Neural crest cell (in vitro differentiated cells): ENCODE measurements at regions not wholly inside any gene's neighbourhood (a gene's known extent, or its start where the extent isn't known, plus 50 kb on each side); places are given as distances from the start of the nearest gene placed in this dataset.

Experiments
- DNase-seq: peaks from one replicate; pipeline ENCODE4 v3.0.0; 2021; ENCODE audit warnings: low read depth, mixed read lengths, low spot score
- H3K27ac Mint-ChIP-seq: one replicate; pipeline ENCODE4 v1.8.0; 2021; ENCODE audit warnings: mild to moderate bottlenecking, mixed read lengths; ENCODE audit not compliant: unreplicated experiment
- H3K27me3 Mint-ChIP-seq: 2 replicates; pipeline ENCODE4 v1.8.0; 2021; ENCODE audit warnings: low read depth, mild to moderate bottlenecking, mixed read lengths
- H3K36me3 Mint-ChIP-seq: 2 replicates; pipeline ENCODE4 v1.8.0; 2021; ENCODE audit warnings: low read depth, mild to moderate bottlenecking, mixed read lengths
- H3K4me1 Mint-ChIP-seq: 2 replicates; pipeline ENCODE4 v1.8.0; 2021; ENCODE audit warnings: mixed read lengths
- H3K4me3 Mint-ChIP-seq: one replicate; pipeline ENCODE4 v1.8.0; 2021; ENCODE audit warnings: mild to moderate bottlenecking, mixed read lengths
- H3K9me3 Mint-ChIP-seq: 2 replicates; pipeline ENCODE4 v1.8.0; 2021; ENCODE audit warnings: mixed read lengths
- CTCF ChIP-seq: fragments of 200-600 bp; sonication (generic); conservative IDR thresholded peaks from 2 replicates; pipeline ENCODE4 v1.5.0; 2021; ENCODE audit warnings: antibody characterized with exemption, mild to moderate bottlenecking

GRCh38 chr21:20353351-20353750, 644.9 kb upstream of the NCAM2 start:
- no peaks in the 10 kb centered on the region for H3K36me3 Mint-ChIP-seq
- H3K4me3 Mint-ChIP-seq = no peak overlapping the region
- no peaks in the 10 kb centered on the region for H3K27me3 Mint-ChIP-seq
- TF ChIP-seq CTCF = no peak
- H3K4me1 Mint-ChIP-seq = no peaks in the 10 kb centered on the region
- no peak overlapping the region for H3K27ac Mint-ChIP-seq
- DNase-seq = no peak
- no peaks in the 10 kb centered on the region for H3K9me3 Mint-ChIP-seq

- Mint-ChIP-seq H3K4me3 (no peak overlapping the region), H3K9me3 (no peaks in the 10 kb centered on the region), H3K27ac (no peak overlapping the region), H3K36me3 (no peaks in the 10 kb centered on the region), H3K27me3 (no peaks in the 10 kb centered on the region), H3K4me1 (peaks cover 4% of the 10 kb centered on the region)
- DNase-seq = no peak
- TF ChIP-seq CTCF = no peak
These were observed 625.2 kb upstream of the NCAM2 start for GRCh38 chr21:20373031-20373430.

GRCh38 chr21:20377250-20377649, 621.0 kb upstream of the NCAM2 start:
- Mint-ChIP-seq H3K4me1 (peaks cover 4% of the 10 kb centered on the region), H3K4me3 (no peak overlapping the region), H3K9me3 (no peaks in the 10 kb centered on the region), H3K27ac (no peak overlapping the region), H3K27me3 (no peaks in the 10 kb centered on the region), H3K36me3 (no peaks in the 10 kb centered on the region)
- no peak for DNase-seq
- no peak for TF ChIP-seq CTCF

- TF ChIP-seq CTCF = no peak
- no peak overlapping the region for H3K27ac Mint-ChIP-seq
- no peaks in the 10 kb centered on the region for H3K9me3 Mint-ChIP-seq
- no peak for DNase-seq
- no peak overlapping the region for H3K4me3 Mint-ChIP-seq
- no peaks in the 10 kb centered on the region for H3K4me1 Mint-ChIP-seq
- no peaks in the 10 kb centered on the region for H3K27me3 Mint-ChIP-seq
- no peaks in the 10 kb centered on the region for H3K36me3 Mint-ChIP-seq
These were observed 609.8 kb upstream of the NCAM2 start for GRCh38 chr21:20388400-20388799.

- H3K36me3 Mint-ChIP-seq = no peaks in the 10 kb centered on the region
- H3K9me3 Mint-ChIP-seq = no peaks in the 10 kb centered on the region
- no peak overlapping the region for H3K27ac Mint-ChIP-seq
- H3K4me3 Mint-ChIP-seq = no peak overlapping the region
- no peaks in the 10 kb centered on the region for H3K4me1 Mint-ChIP-seq
- H3K27me3 Mint-ChIP-seq = no peaks in the 10 kb centered on the region
- no peak for DNase-seq
- no peak for TF ChIP-seq CTCF
These were observed 601.4 kb upstream of the NCAM2 start for GRCh38 chr21:20396798-20397197.

GRCh38 chr21:20404915-20405314, 593.3 kb upstream of the NCAM2 start:
- Mint-ChIP-seq H3K4me1 (no peaks in the 10 kb centered on the region), H3K27me3 (no peaks in the 10 kb centered on the region), H3K27ac (no peak overlapping the region), H3K9me3 (peaks cover 6% of the 10 kb centered on the region), H3K36me3 (no peaks in the 10 kb centered on the region), H3K4me3 (no peak overlapping the region)
- no peak for DNase-seq
- no peak for TF ChIP-seq CTCF
